Chondrocyte (in vitro differentiated cells): ENCODE measurements at regions not wholly inside any gene's neighbourhood (a gene's known extent, or its start where the extent isn't known, plus 50 kb on each side); places are given as distances from the start of the nearest gene placed in this dataset.
"Not testable (repeated sequence)": the region's sequence is repeated elsewhere in the genome, so short reads cannot be mapped to it uniquely, and the experiment has no call there.

Experiments used
- DNase-seq: peaks from one replicate; pipeline ENCODE4 v3.0.0; 2021; ENCODE audit warnings: mixed read lengths, low spot score
- H3K27ac Mint-ChIP-seq: one replicate; pipeline ENCODE4 v1.8.0; 2021; ENCODE audit warnings: mild to moderate bottlenecking, moderate library complexity, mixed read lengths; ENCODE audit not compliant: unreplicated experiment
- H3K27me3 Mint-ChIP-seq: 2 replicates; pipeline ENCODE4 v1.8.0; 2021; ENCODE audit warnings: low read depth, mixed read lengths
- H3K36me3 Mint-ChIP-seq: 2 replicates; pipeline ENCODE4 v1.8.0; 2021; ENCODE audit warnings: low read depth, mixed read lengths
- H3K4me1 Mint-ChIP-seq: 2 replicates; pipeline ENCODE4 v1.8.0; 2021; ENCODE audit warnings: low read depth, mild to moderate bottlenecking, mixed read lengths
- H3K4me3 Mint-ChIP-seq: one replicate; pipeline ENCODE4 v1.8.0; 2021; ENCODE audit warnings: mild to moderate bottlenecking, moderate library complexity, mixed read lengths; ENCODE audit not compliant: unreplicated experiment
- H3K9me3 Mint-ChIP-seq: 2 replicates; pipeline ENCODE4 v1.8.0; 2021; ENCODE audit warnings: low read depth, mixed read lengths
- CTCF ChIP-seq: fragments of 200-600 bp; sonication (generic); IDR thresholded peaks from 2 replicates; pipeline ENCODE4 v1.5.0; 2021; ENCODE audit warnings: antibody characterized with exemption, mild to moderate bottlenecking, moderate library complexity

GRCh38 chr5:63025679-63026078 is 447.1 kb downstream of the LRRC70 start:
- H3K36me3 Mint-ChIP-seq = no peaks in the 10 kb centered on the region
- H3K4me3 Mint-ChIP-seq = no peak overlapping the region
- no peaks in the 10 kb centered on the region for H3K9me3 Mint-ChIP-seq
- H3K27me3 Mint-ChIP-seq = no peaks in the 10 kb centered on the region
- peaks cover 11% of the 10 kb centered on the region for H3K4me1 Mint-ChIP-seq
- no peak overlapping the region for H3K27ac Mint-ChIP-seq
- no peak for DNase-seq
- TF ChIP-seq CTCF = no peak

DNA sequence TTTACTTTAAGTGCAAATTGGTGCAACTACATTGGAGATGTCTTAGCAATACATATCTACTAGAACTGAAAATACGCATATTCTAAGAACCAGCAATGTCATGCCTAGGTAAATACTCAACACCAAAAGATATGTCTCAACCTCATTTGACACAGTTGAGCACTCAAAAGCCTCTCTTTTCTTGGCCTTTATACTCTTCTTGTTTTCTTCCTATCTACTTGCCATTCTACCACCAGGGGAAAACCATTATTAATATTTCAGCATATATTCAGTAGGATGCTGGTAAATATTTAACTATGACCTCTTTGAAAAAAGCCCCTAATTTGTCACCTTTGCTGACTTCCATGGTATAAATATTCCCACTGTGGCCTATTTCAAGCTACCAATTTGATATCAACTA is 443.8 kb downstream of the LRRC70 start:
- H3K4me1 Mint-ChIP-seq = peaks cover 11% of the 10 kb centered on the region
- no peak overlapping the region for H3K27ac Mint-ChIP-seq
- H3K36me3 Mint-ChIP-seq = no peaks in the 10 kb centered on the region
- no peak for DNase-seq
- peaks cover 16% of the 10 kb centered on the region for H3K9me3 Mint-ChIP-seq
- no peak overlapping the region for H3K4me3 Mint-ChIP-seq
- TF ChIP-seq CTCF = no peak
- H3K27me3 Mint-ChIP-seq = no peaks in the 10 kb centered on the region

GRCh38 chr5:63011158-63011557 is 432.5 kb downstream of the LRRC70 start:
- Mint-ChIP-seq H3K9me3 (peaks cover 21% of the 10 kb centered on the region), H3K27ac (no peak overlapping the region), H3K36me3 (peaks cover 8% of the 10 kb centered on the region), H3K4me3 (no peak overlapping the region), H3K4me1 (no peaks in the 10 kb centered on the region), H3K27me3 (no peaks in the 10 kb centered on the region)
- no peak for TF ChIP-seq CTCF
- DNase-seq = no peak

GRCh38 chr5:63008195-63008594 is 429.6 kb downstream of the LRRC70 start:
- H3K27ac Mint-ChIP-seq = no peak overlapping the region
- no peaks in the 10 kb centered on the region for H3K4me1 Mint-ChIP-seq
- H3K4me3 Mint-ChIP-seq = no peak overlapping the region
- no peak for TF ChIP-seq CTCF
- H3K36me3 Mint-ChIP-seq = peaks cover 8% of the 10 kb centered on the region
- H3K9me3 Mint-ChIP-seq = peaks cover 24% of the 10 kb centered on the region
- no peaks in the 10 kb centered on the region for H3K27me3 Mint-ChIP-seq
- no peak for DNase-seq

DNA sequence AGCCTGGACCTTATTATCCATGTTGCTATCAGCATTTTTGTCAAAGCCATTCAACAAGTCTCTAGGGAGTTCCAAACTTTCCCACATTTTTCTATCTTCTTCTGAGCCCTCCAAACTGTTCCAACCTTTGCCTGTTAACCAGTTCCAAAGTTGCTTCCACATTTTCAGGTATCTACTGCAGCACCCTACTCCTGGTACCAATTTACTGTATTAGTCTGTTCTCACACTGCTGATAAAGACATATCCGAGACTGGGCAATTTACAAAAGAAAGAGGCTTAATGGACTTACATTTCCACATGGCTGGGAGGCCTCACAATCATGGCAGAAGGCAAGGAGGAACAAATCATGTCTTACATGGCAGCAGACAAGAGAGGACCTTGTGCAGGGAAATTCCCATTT is 416.2 kb downstream of the LRRC70 start:
- H3K9me3 Mint-ChIP-seq = peaks cover 51% of the 10 kb centered on the region
- not testable (repeated sequence) for H3K27me3 Mint-ChIP-seq, H3K36me3 Mint-ChIP-seq, H3K4me1 Mint-ChIP-seq, DNase-seq, H3K27ac Mint-ChIP-seq, H3K4me3 Mint-ChIP-seq

- no peak for TF ChIP-seq CTCF
- Mint-ChIP-seq H3K27ac (no peak overlapping the region), H3K9me3 (peaks cover 55% of the 10 kb centered on the region), H3K4me3 (no peak overlapping the region), H3K4me1 (peaks cover 8% of the 10 kb centered on the region), H3K36me3 (peaks cover 4% of the 10 kb centered on the region), H3K27me3 (no peaks in the 10 kb centered on the region)
- DNase-seq = no peak
Measured at GRCh38 chr5:62985749-62986148, 407.1 kb downstream of the LRRC70 start.
